ENCODE measurements at regions not wholly inside any gene's neighbourhood (a gene's known extent, or its start where the extent isn't known, plus 50 kb on each side); places are given as distances from the start of the nearest gene placed in this dataset.

DNA sequence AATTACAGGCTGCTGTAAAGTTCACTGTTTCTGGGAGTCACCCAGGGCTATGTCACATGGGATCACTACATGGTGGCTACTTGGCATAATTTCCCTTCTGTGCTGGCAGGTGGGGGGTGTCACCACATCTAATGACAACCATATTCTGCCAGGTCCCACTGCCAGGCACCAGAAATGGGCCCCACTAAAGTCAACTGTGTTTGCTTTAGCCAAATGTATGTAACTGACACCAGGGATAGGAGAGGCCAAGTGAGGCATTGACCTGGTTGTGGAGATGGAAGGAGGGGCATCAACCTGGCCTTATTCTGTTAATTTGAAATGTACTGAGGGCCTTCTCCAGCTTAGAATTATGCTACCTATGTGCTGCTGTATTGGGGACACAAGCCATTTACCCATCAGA is 370.6 kb upstream of the PROX1 start:
- no TSS peak for BruUV-seq (replicated peaks)
- H3K9me3 ChIP-seq (ENCODE audit: control insufficient read depth, insufficient read depth, low read depth, low read length), result no peaks in the 10 kb centered on the region
- no peaks in the 10 kb centered on the region for H3K4me1 ChIP-seq (ENCODE audit: control insufficient read depth, insufficient read depth, low read length)
- DNase-seq (ENCODE audit: low read depth, low spot score), result no peak
- POLR2A ChIA-PET, result no interaction called here
- H3K27me3 ChIP-seq (ENCODE audit: control insufficient read depth, insufficient read depth, low read length), result peaks cover 2% of the 10 kb centered on the region; the same call in 1 of the 2 replicates
- intact Hi-C loops (cut with micrococcal nuclease; ENCODE audit: unreplicated experiment) (no loop called here), in situ Hi-C loops (cut with HindIII; ENCODE audit: low pct_unique_long_range_greater_than_20kb, low sequenced_read_pairs) (no loop called here)
- no peak overlapping the region for H3K27ac ChIP-seq (ENCODE audit: low read length)
- CTCF ChIA-PET, result no interaction called here
- no peak overlapping the region for H3K4me3 ChIP-seq (ENCODE audit: low read depth in 2 of 2, low read length in 2 of 2)
- no peaks in the 10 kb centered on the region for H3K36me3 ChIP-seq (ENCODE audit: control insufficient read depth, insufficient read depth, low read length)
- TF ChIP-seq POLR2AphosphoS5 (IDR thresholded peaks at IDR 0.05; ENCODE audit: low read depth, low read length), result no peak
- TF ChIP-seq TCF7L2 (IDR thresholded peaks at IDR 0.05; ENCODE audit: low read depth, low read length), result no peak
- TF ChIP-seq, protein P1, sequence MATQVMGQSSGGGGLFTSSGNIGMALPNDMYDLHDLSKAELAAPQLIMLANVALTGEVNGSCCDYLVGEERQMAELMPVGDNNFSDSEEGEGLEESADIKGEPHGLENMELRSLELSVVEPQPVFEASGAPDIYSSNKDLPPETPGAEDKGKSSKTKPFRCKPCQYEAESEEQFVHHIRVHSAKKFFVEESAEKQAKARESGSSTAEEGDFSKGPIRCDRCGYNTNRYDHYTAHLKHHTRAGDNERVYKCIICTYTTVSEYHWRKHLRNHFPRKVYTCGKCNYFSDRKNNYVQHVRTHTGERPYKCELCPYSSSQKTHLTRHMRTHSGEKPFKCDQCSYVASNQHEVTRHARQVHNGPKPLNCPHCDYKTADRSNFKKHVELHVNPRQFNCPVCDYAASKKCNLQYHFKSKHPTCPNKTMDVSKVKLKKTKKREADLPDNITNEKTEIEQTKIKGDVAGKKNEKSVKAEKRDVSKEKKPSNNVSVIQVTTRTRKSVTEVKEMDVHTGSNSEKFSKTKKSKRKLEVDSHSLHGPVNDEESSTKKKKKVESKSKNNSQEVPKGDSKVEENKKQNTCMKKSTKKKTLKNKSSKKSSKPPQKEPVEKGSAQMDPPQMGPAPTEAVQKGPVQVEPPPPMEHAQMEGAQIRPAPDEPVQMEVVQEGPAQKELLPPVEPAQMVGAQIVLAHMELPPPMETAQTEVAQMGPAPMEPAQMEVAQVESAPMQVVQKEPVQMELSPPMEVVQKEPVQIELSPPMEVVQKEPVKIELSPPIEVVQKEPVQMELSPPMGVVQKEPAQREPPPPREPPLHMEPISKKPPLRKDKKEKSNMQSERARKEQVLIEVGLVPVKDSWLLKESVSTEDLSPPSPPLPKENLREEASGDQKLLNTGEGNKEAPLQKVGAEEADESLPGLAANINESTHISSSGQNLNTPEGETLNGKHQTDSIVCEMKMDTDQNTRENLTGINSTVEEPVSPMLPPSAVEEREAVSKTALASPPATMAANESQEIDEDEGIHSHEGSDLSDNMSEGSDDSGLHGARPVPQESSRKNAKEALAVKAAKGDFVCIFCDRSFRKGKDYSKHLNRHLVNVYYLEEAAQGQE (IDR thresholded peaks at IDR 0.05; ENCODE audit: insufficient read depth in 1 of 2, low read depth in 2 of 2, low read length in 1 of 2), result no peak
- no peak for TF ChIP-seq SIN3A (IDR thresholded peaks at IDR 0.05; ENCODE audit: borderline replicate concordance, insufficient read depth, low read depth, low read length)
- TF ChIP-seq, protein P2, sequence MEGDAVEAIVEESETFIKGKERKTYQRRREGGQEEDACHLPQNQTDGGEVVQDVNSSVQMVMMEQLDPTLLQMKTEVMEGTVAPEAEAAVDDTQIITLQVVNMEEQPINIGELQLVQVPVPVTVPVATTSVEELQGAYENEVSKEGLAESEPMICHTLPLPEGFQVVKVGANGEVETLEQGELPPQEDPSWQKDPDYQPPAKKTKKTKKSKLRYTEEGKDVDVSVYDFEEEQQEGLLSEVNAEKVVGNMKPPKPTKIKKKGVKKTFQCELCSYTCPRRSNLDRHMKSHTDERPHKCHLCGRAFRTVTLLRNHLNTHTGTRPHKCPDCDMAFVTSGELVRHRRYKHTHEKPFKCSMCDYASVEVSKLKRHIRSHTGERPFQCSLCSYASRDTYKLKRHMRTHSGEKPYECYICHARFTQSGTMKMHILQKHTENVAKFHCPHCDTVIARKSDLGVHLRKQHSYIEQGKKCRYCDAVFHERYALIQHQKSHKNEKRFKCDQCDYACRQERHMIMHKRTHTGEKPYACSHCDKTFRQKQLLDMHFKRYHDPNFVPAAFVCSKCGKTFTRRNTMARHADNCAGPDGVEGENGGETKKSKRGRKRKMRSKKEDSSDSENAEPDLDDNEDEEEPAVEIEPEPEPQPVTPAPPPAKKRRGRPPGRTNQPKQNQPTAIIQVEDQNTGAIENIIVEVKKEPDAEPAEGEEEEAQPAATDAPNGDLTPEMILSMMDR (IDR thresholded peaks at IDR 0.05), result no peak
- ATAC-seq, result no peak

DNA sequence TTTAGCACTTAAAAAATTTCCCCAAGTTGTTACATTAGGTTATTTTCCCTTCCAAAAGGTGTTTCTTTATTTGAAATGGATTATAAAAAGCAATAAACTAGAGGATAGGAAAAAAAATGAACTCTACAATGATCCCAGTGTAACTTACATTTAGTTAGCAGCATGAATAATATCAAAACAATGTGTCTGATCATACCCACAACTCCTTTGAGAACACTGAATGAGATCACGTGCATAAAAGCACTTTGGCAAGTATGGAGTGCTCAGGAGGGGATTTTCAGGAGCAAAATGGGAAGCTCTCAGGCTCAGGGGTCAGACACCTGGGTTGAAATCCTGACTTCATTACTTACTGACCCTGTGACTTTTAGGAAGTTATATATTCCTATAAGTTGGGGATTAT is 369.7 kb upstream of the PROX1 start:
- peaks cover under 1% of the 10 kb centered on the region; the same call in 1 of the 2 replicates for H3K27me3 ChIP-seq (ENCODE audit: control insufficient read depth, insufficient read depth, low read length)
- no peaks in the 10 kb centered on the region for H3K9me3 ChIP-seq (ENCODE audit: control insufficient read depth, insufficient read depth, low read depth, low read length)
- POLR2A ChIA-PET, result no interaction called here
- no peak overlapping the region for H3K4me3 ChIP-seq (ENCODE audit: low read depth in 2 of 2, low read length in 2 of 2)
- intact Hi-C loops (cut with micrococcal nuclease; ENCODE audit: unreplicated experiment) (no loop called here), in situ Hi-C loops (cut with HindIII; ENCODE audit: low pct_unique_long_range_greater_than_20kb, low sequenced_read_pairs) (no loop called here)
- TF ChIP-seq, protein P2 (IDR thresholded peaks at IDR 0.05), result no peak
- TF ChIP-seq, protein P1 (IDR thresholded peaks at IDR 0.05; ENCODE audit: insufficient read depth in 1 of 2, low read depth in 2 of 2, low read length in 1 of 2), result no peak
- TF ChIP-seq POLR2AphosphoS5 (IDR thresholded peaks at IDR 0.05; ENCODE audit: low read depth, low read length) (no peak), SIN3A (IDR thresholded peaks at IDR 0.05; ENCODE audit: borderline replicate concordance, insufficient read depth, low read depth, low read length) (no peak), TCF7L2 (IDR thresholded peaks at IDR 0.05; ENCODE audit: low read depth, low read length) (no peak)
- no peaks in the 10 kb centered on the region for H3K36me3 ChIP-seq (ENCODE audit: control insufficient read depth, insufficient read depth, low read length)
- CTCF ChIA-PET, result no interaction called here
- no peaks in the 10 kb centered on the region for H3K4me1 ChIP-seq (ENCODE audit: control insufficient read depth, insufficient read depth, low read length)
- no peak for ATAC-seq
- DNase-seq (ENCODE audit: low read depth, low spot score), result no peak
- no peak overlapping the region for H3K27ac ChIP-seq (ENCODE audit: low read length)
- no TSS peak for BruUV-seq (replicated peaks)

All from Panc1 (cell line).